Smooth muscle cell (in vitro differentiated cells): ENCODE measurements at regions not wholly inside any gene's neighbourhood (a gene's known extent, or its start where the extent isn't known, plus 50 kb on each side); places are given as distances from the start of the nearest gene placed in this dataset.

ENCODE experiments used
- DNase-seq: peaks from one replicate; lab custom pipeline; 2025; ENCODE audit not compliant: unreplicated experiment; lab: John Stamatoyannopoulos, UW
- H2AFZ ChIP-seq: fragments of 200-600 bp; sonication (generic); 2 replicates; pipeline ENCODE4 v1.6.0; 2016; ENCODE audit warnings: antibody characterized with exemption, low read depth, mild to moderate bottlenecking
- H3F3A ChIP-seq: fragments of 200-600 bp; sonication (generic); 2 replicates; pipeline ENCODE4 v1.6.0; 2017; ENCODE audit warnings: antibody characterized with exemption, low read depth
- H3K27ac ChIP-seq: fragments of 200-600 bp; sonication (generic); 2 replicates; pipeline ENCODE4 v1.5.1; 2016; ENCODE audit warnings: low read depth, mild to moderate bottlenecking
- H3K27me3 ChIP-seq: fragments of 200-600 bp; sonication (generic); 2 replicates; pipeline ENCODE4 v1.6.1; 2016; ENCODE audit warnings: low read depth, mild to moderate bottlenecking
- H3K36me3 ChIP-seq: fragments of 200-600 bp; sonication (generic); 2 replicates; pipeline ENCODE4 v1.5.1; 2016; ENCODE audit warnings: low read depth
- H3K4me1 ChIP-seq: fragments of 200-600 bp; sonication (generic); 2 replicates; pipeline ENCODE4 v1.5.1; 2016; ENCODE audit warnings: low read depth
- H3K4me2 ChIP-seq: fragments of 200-600 bp; sonication (generic); 2 replicates; pipeline ENCODE4 v1.6.0; 2016; ENCODE audit warnings: mild to moderate bottlenecking
- H3K4me3 ChIP-seq: fragments of 200-600 bp; sonication (generic); 2 replicates; pipeline ENCODE4 v1.5.1; 2016; ENCODE audit warnings: mild to moderate bottlenecking
- H3K79me2 ChIP-seq: fragments of 200-600 bp; sonication (generic); 2 replicates; pipeline ENCODE4 v1.6.0; 2016; ENCODE audit warnings: low read depth, mild to moderate bottlenecking
- H3K9ac ChIP-seq: fragments of 200-600 bp; sonication (generic); 2 replicates; pipeline ENCODE4 v1.6.0; 2016; ENCODE audit warnings: low read depth
- H3K9me3 ChIP-seq: fragments of 200-600 bp; sonication (generic); replicated peaks from 2 replicates; pipeline ENCODE4 v1.5.1; 2016; ENCODE audit warnings: low read depth
- H4K20me1 ChIP-seq: fragments of 200-600 bp; sonication (generic); 2 replicates; pipeline ENCODE4 v1.6.0; 2016; ENCODE audit warnings: low read depth
- CTCF ChIP-seq: fragments of 200-600 bp; sonication (generic); IDR thresholded peaks from 2 replicates; pipeline ENCODE4 v1.5.1; 2017; ENCODE audit warnings: borderline replicate concordance, mild to moderate bottlenecking, antibody characterized with exemption; ENCODE audit not compliant: insufficient read depth, poor library complexity, severe bottlenecking
- WGBS: methylation state at CpG from one replicate; pipeline ENCODE4 v1.1.7; 2016; ENCODE audit warnings: low lambda C conversion rate; 5-methylcytosine and 5-hydroxymethylcytosine counted together

GRCh38 chr6:166076625-166077024 lies 91.0 kb downstream of the TBXT start:
- Histone ChIP-seq H3K9ac (no peak overlapping the region), H3K4me3 (no peak overlapping the region), H3K4me1 (no peaks in the 10 kb centered on the region), H3K36me3 (no peaks in the 10 kb centered on the region), H2AFZ (no peak overlapping the region), H3F3A (no peaks in the 10 kb centered on the region), H3K27ac (no peak overlapping the region), H3K9me3 (no peaks in the 10 kb centered on the region), H4K20me1 (no peaks in the 10 kb centered on the region), H3K27me3 (no peaks in the 10 kb centered on the region), H3K4me2 (no peak overlapping the region), H3K79me2 (no peaks in the 10 kb centered on the region)
- DNase-seq: no peak
- WGBS: 71% methylated on average over 4 of the region's 4 CpGs
- TF ChIP-seq CTCF: no peak

- H2AFZ ChIP-seq: no peak overlapping the region
- H3F3A ChIP-seq: no peaks in the 10 kb centered on the region
- WGBS: 83% methylated on average over 5 of the region's 5 CpGs
- H3K27me3 ChIP-seq: no peaks in the 10 kb centered on the region
- H3K4me1 ChIP-seq: no peaks in the 10 kb centered on the region
- TF ChIP-seq CTCF: no peak
- H3K9me3 ChIP-seq: no peaks in the 10 kb centered on the region
- H3K79me2 ChIP-seq: no peaks in the 10 kb centered on the region
- no peaks in the 10 kb centered on the region for H4K20me1 ChIP-seq
- no peaks in the 10 kb centered on the region for H3K36me3 ChIP-seq
- H3K4me3 ChIP-seq: no peak overlapping the region
- H3K9ac ChIP-seq: no peak overlapping the region
- H3K4me2 ChIP-seq: no peak overlapping the region
- H3K27ac ChIP-seq: no peak overlapping the region
- no peak for DNase-seq
These were observed 91.7 kb downstream of the TBXT start for GRCh38 chr6:166075925-166076324.

GRCh38 chr6:166075186-166075585 lies 92.5 kb downstream of the TBXT start:
- no peaks in the 10 kb centered on the region for H3F3A ChIP-seq
- no peak overlapping the region for H3K4me3 ChIP-seq
- no peak overlapping the region for H3K9ac ChIP-seq
- no peak overlapping the region for H2AFZ ChIP-seq
- no peaks in the 10 kb centered on the region for H3K9me3 ChIP-seq
- H3K79me2 ChIP-seq: no peaks in the 10 kb centered on the region
- no peaks in the 10 kb centered on the region for H4K20me1 ChIP-seq
- H3K27me3 ChIP-seq: no peaks in the 10 kb centered on the region
- H3K27ac ChIP-seq: no peak overlapping the region
- 64% methylated on average over 2 of the region's 2 CpGs for WGBS
- H3K4me1 ChIP-seq: no peaks in the 10 kb centered on the region
- no peak for TF ChIP-seq CTCF
- no peaks in the 10 kb centered on the region for H3K36me3 ChIP-seq
- H3K4me2 ChIP-seq: no peak overlapping the region
- DNase-seq: no peak

- H3K9ac ChIP-seq: no peak overlapping the region
- H3F3A ChIP-seq: no peaks in the 10 kb centered on the region
- no peak overlapping the region for H3K27ac ChIP-seq
- WGBS: 92% methylated on average over 9 of the region's 9 CpGs
- H4K20me1 ChIP-seq: no peaks in the 10 kb centered on the region
- H3K4me2 ChIP-seq: no peak overlapping the region
- no peaks in the 10 kb centered on the region for H3K4me1 ChIP-seq
- no peaks in the 10 kb centered on the region for H3K27me3 ChIP-seq
- H2AFZ ChIP-seq: no peak overlapping the region
- TF ChIP-seq CTCF: no peak
- H3K79me2 ChIP-seq: no peaks in the 10 kb centered on the region
- no peaks in the 10 kb centered on the region for H3K36me3 ChIP-seq
- DNase-seq: no peak
- no peak overlapping the region for H3K4me3 ChIP-seq
- no peaks in the 10 kb centered on the region for H3K9me3 ChIP-seq
These were observed 94.6 kb downstream of the TBXT start for GRCh38 chr6:166073082-166073481.
